ENCODE measurements at regions not wholly inside any gene's neighbourhood (a gene's known extent, or its start where the extent isn't known, plus 50 kb on each side); places are given as distances from the start of the nearest gene placed in this dataset.

GRCh38 chr10:4217187-4217586 lies 432.2 kb upstream of the KLF6 start:
- TF ChIP-seq SPI1 (IDR thresholded peaks at IDR 0.05; ENCODE audit: low read depth, low read length) (no peak), POLR2AphosphoS5 (IDR thresholded peaks at IDR 0.05; ENCODE audit: low read depth, low read length) (no peak), POU2F2 (IDR thresholded peaks at IDR 0.05; ENCODE audit: low read depth, low read length) (no peak)
